Keratinocyte (primary cell): ENCODE measurements at regions not wholly inside any gene's neighbourhood (a gene's known extent, or its start where the extent isn't known, plus 50 kb on each side); places are given as distances from the start of the nearest gene placed in this dataset.

ENCODE experiments used
- CTCF ChIP-seq, 3 experiments: IDR thresholded peaks in 1 of 3; conservative IDR thresholded peaks in 1 of 3; optimal IDR thresholded peaks in 1 of 3; 2 replicates in 2 of 3; 3 replicates in 1 of 3; pipeline versions ENCODE3 to v1.5.1; 2011; ENCODE audit warnings: low read length in 3 of 3, mild to moderate bottlenecking in 3 of 3, moderate library complexity in 2 of 3, control low read depth in 1 of 3, inconsistent platforms in 1 of 3; ENCODE audit not compliant: insufficient read depth in 2 of 3; ENCODE audit errors: extremely low read depth in 1 of 3
- EZH2 ChIP-seq: IDR thresholded peaks from one replicate; pipeline ENCODE4 v1.6.1; 2012; ENCODE audit warnings: inconsistent platforms, mild to moderate bottlenecking, low read length, moderate library complexity

GRCh38 chr3:193129607-193130006 lies 111.4 kb upstream of the PLAAT1 start:
- TF ChIP-seq CTCF (optimal IDR thresholded peaks at IDR 0.05 in 1 of 3, IDR thresholded peaks at IDR 0.05 in 1 of 3, conservative IDR thresholded peaks at IDR 0.05 in 1 of 3; ENCODE audit: extremely low read depth in 1 of 3, insufficient read depth in 2 of 3, low read length in 3 of 3), result peak in 1 of 3 experiments; percentile 5
- no peak for TF ChIP-seq EZH2
